Fibroblast of pulmonary artery (primary cell): ENCODE measurements at regions not wholly inside any gene's neighbourhood (a gene's known extent, or its start where the extent isn't known, plus 50 kb on each side); places are given as distances from the start of the nearest gene placed in this dataset.

Experiments
- DNase-seq: peaks from one replicate; pipeline ENCODE4 v3.0.0-alpha.2; 2010; ENCODE audit warnings: low read depth
- H3K4me3 ChIP-seq: replicated peaks from 2 replicates; pipeline ENCODE4 v1.5.1; 2011; ENCODE audit warnings: low read depth, mild to moderate bottlenecking, control low read depth, low read length, moderate library complexity
- TF ChIP-seq, protein P1 (sequence below): IDR thresholded peaks from 2 replicates; pipeline ENCODE4 v1.5.1; 2011; ENCODE audit warnings: mild to moderate bottlenecking, control low read depth, low read length, inconsistent platforms; ENCODE audit errors: missing control alignments

- DNase-seq = no peak
- TF ChIP-seq, protein P1, sequence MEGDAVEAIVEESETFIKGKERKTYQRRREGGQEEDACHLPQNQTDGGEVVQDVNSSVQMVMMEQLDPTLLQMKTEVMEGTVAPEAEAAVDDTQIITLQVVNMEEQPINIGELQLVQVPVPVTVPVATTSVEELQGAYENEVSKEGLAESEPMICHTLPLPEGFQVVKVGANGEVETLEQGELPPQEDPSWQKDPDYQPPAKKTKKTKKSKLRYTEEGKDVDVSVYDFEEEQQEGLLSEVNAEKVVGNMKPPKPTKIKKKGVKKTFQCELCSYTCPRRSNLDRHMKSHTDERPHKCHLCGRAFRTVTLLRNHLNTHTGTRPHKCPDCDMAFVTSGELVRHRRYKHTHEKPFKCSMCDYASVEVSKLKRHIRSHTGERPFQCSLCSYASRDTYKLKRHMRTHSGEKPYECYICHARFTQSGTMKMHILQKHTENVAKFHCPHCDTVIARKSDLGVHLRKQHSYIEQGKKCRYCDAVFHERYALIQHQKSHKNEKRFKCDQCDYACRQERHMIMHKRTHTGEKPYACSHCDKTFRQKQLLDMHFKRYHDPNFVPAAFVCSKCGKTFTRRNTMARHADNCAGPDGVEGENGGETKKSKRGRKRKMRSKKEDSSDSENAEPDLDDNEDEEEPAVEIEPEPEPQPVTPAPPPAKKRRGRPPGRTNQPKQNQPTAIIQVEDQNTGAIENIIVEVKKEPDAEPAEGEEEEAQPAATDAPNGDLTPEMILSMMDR = no peak
- H3K4me3 ChIP-seq = no peak overlapping the region
These were observed 195.8 kb upstream of the RASGEF1B start for GRCh38 chr4:81667539-81667938.

DNA sequence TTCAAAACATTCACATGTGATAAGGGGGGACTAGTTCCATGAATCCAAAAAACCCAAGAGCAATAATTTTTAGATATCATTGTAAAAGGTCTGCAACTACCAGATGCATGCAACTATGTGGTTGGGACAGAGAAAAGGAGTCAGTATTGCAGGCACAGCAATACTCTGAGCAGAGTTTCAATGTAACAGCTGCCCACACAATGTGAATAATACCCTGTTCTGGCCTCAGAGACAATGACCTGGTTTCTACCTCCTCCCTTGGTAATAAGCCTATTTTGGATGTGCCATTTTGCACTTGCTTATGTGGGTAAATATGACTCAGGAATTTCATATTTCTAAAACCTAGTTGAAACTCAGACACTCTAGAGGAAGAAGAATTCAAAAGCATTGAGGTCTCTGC, 194.8 kb upstream of the RASGEF1B start:
- TF ChIP-seq, protein P1 = no peak
- DNase-seq = no peak

DNA sequence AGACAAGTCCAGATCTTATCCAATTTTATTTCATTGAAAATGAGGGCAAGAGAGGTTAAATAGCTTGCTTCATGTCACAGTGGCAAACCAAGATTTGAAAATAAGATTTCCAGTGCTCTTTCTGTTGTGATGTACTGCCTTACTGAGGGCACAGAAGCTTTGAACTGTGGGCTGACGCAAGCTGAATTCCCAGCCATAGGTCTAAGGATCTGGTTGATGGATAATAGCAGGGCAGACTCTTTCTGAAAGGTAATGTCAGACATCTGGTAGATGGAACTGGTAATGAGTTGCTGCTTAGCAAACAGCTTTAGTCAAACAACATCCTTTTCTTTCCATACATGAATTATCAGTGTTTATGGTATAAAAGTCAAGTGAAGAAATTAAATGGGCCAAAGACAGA, 193.9 kb upstream of the RASGEF1B start:
- TF ChIP-seq, protein P1 = no peak
- no peak overlapping the region for H3K4me3 ChIP-seq
- DNase-seq = no peak

More for the DNA sequence above, 194.8 kb upstream of the RASGEF1B start:
- H3K4me3 ChIP-seq = no peak overlapping the region

- H3K4me3 ChIP-seq = no peak overlapping the region
- TF ChIP-seq, protein P1 = no peak
- DNase-seq = no peak
These were observed 193.3 kb upstream of the RASGEF1B start for GRCh38 chr4:81665045-81665444.

- no peak overlapping the region for H3K4me3 ChIP-seq
- TF ChIP-seq, protein P1 = no peak
- DNase-seq = no peak
These were observed 192.4 kb upstream of the RASGEF1B start for GRCh38 chr4:81664079-81664478.

DNA sequence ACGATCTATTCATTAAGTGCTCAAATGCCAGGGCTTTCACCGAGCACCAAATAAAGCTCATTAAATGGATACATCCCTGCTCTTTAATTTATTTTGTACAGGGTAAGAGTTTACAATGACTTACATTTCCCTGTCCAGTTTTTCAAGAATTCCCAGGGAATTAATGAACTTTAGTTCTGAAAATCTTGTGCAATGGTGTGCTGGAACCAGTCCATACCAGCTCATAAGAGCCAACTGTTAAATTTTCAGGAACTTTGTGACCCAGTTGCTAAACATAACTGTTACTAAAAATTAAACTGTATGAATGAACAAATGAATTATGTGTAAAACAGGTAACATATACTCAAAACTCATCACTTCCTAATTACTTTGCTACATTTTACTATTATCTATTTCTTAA, 191.7 kb upstream of the RASGEF1B start:
- no peak overlapping the region for H3K4me3 ChIP-seq
- no peak for DNase-seq
- TF ChIP-seq, protein P1 = no peak

GRCh38 chr4:81659051-81659450, 187.3 kb upstream of the RASGEF1B start:
- TF ChIP-seq, protein P1 = no peak
- no peak overlapping the region for H3K4me3 ChIP-seq
- no peak for DNase-seq
